ENCODE measurements at regions not wholly inside any gene's neighbourhood (a gene's known extent, or its start where the extent isn't known, plus 50 kb on each side); places are given as distances from the start of the nearest gene placed in this dataset.

GRCh38 chr13:63706751-63707150, 2291.1 kb upstream of the PCDH20 start:
- H3K4me3 ChIP-seq (ENCODE audit: low read depth, low read length): no peak overlapping the region
- TF ChIP-seq CTCF (conservative IDR thresholded peaks at IDR 0.05; ENCODE audit: low read depth, low read length): no peak
- DNase-seq (ENCODE audit: low read depth): no peak

GRCh38 chr13:63704521-63704920, 2288.9 kb upstream of the PCDH20 start:
- no peak for TF ChIP-seq CTCF (conservative IDR thresholded peaks at IDR 0.05; ENCODE audit: low read depth, low read length)
- no peak overlapping the region for H3K4me3 ChIP-seq (ENCODE audit: low read depth, low read length)
- no peak for DNase-seq (ENCODE audit: low read depth)

GRCh38 chr13:63700350-63700749, 2284.7 kb upstream of the PCDH20 start:
- no peak for TF ChIP-seq CTCF (conservative IDR thresholded peaks at IDR 0.05; ENCODE audit: low read depth, low read length)
- DNase-seq (ENCODE audit: low read depth): no peak
- H3K4me3 ChIP-seq (ENCODE audit: low read depth, low read length): no peak overlapping the region

GRCh38 chr13:63699948-63700347, 2284.3 kb upstream of the PCDH20 start:
- no peak overlapping the region for H3K4me3 ChIP-seq (ENCODE audit: low read depth, low read length)
- TF ChIP-seq CTCF (conservative IDR thresholded peaks at IDR 0.05; ENCODE audit: low read depth, low read length): no peak
- no peak for DNase-seq (ENCODE audit: low read depth)

GRCh38 chr13:63696055-63696454, 2280.4 kb upstream of the PCDH20 start:
- TF ChIP-seq CTCF (conservative IDR thresholded peaks at IDR 0.05; ENCODE audit: low read depth, low read length): no peak
- no peak for DNase-seq (ENCODE audit: low read depth)
- no peak overlapping the region for H3K4me3 ChIP-seq (ENCODE audit: low read depth, low read length)

GRCh38 chr13:63693696-63694095, 2278.0 kb upstream of the PCDH20 start:
- H3K4me3 ChIP-seq (ENCODE audit: low read depth, low read length): no peak overlapping the region
- no peak for DNase-seq (ENCODE audit: low read depth)
- no peak for TF ChIP-seq CTCF (conservative IDR thresholded peaks at IDR 0.05; ENCODE audit: low read depth, low read length)

GRCh38 chr13:63691474-63691873, 2275.8 kb upstream of the PCDH20 start:
- no peak for DNase-seq (ENCODE audit: low read depth)
- TF ChIP-seq CTCF (conservative IDR thresholded peaks at IDR 0.05; ENCODE audit: low read depth, low read length): no peak
- no peak overlapping the region for H3K4me3 ChIP-seq (ENCODE audit: low read depth, low read length)
